Spleen (tissue), 11 donors: ENCODE measurements at regions not wholly inside any gene's neighbourhood (a gene's known extent, or its start where the extent isn't known, plus 50 kb on each side); places are given as distances from the start of the nearest gene placed in this dataset.
"Not testable (repeated sequence)": the region's sequence is repeated elsewhere in the genome, so short reads cannot be mapped to it uniquely, and the experiment has no call there.

Experiments used
- DNase-seq: peaks from one replicate; pipeline ENCODE4 v3.0.0-alpha.2; 2020
- H3K27ac ChIP-seq, 8 donors: fragments of 200-600 bp; sonication (generic) in 7 of 8; 1 replicate in 4 of 8; 2 replicates in 4 of 8; pipeline versions ENCODE4 v1.5.0 to v1.8.0; 2016 to 2021; ENCODE audit warnings: inconsistent platforms in 4 of 8, mild to moderate bottlenecking in 4 of 8, moderate library complexity in 1 of 8
- H3K27me3 ChIP-seq, 7 donors: fragments of 200-600 bp; sonication (generic) in 6 of 7; replicated peaks in 1 of 7; 1 replicate in 4 of 7; 2 replicates in 3 of 7; pipeline versions ENCODE4 v1.5.0 to v1.8.0; 2016 to 2021; ENCODE audit warnings: inconsistent platforms in 3 of 7, mild to moderate bottlenecking in 1 of 7
- H3K36me3 ChIP-seq, 6 donors: fragments of 200-600 bp; sonication (generic) in 5 of 6; 1 replicate in 4 of 6; 2 replicates in 2 of 6; pipeline versions ENCODE4 v1.5.0 to v1.8.0; 2016 to 2021; ENCODE audit warnings: inconsistent platforms in 2 of 6
- H3K4me1 ChIP-seq, 6 donors: fragments of 200-600 bp; sonication (generic) in 5 of 6; 1 replicate in 3 of 6; 2 replicates in 3 of 6; pipeline versions ENCODE4 v1.5.0 to v1.8.0; 2016 to 2021; ENCODE audit warnings: inconsistent platforms in 3 of 6
- H3K4me3 ChIP-seq, 8 donors: fragments of 200-600 bp; sonication (generic) in 7 of 8; 1 replicate in 4 of 8; 2 replicates in 4 of 8; pipeline versions ENCODE4 v1.5.0 to v1.8.0; 2016 to 2021; ENCODE audit warnings: inconsistent platforms in 4 of 8, mild to moderate bottlenecking in 4 of 8, moderate library complexity in 2 of 8
- H3K9me3 ChIP-seq, 8 donors: fragments of 200-600 bp; sonication (generic) in 7 of 8; 1 replicate in 4 of 8; 2 replicates in 4 of 8; pipeline versions ENCODE4 v1.5.0 to v1.8.0; 2016 to 2021; ENCODE audit warnings: inconsistent platforms in 4 of 8
- CTCF ChIP-seq, 11 experiments: fragments of 200-600 bp in 7 of 11; fragments of 450-650 bp in 4 of 11; sonication (generic) in 4 of 11; IDR thresholded peaks in 8 of 11; conservative IDR thresholded peaks in 3 of 11; 1 replicate in 7 of 11; 2 replicates in 4 of 11; pipeline versions ENCODE4 v1.4.0 to v1.8.0; 2016 to 2021; ENCODE audit warnings: antibody characterized with exemption in 11 of 11, inconsistent platforms in 4 of 11, mild to moderate bottlenecking in 1 of 11
- POLR2A ChIP-seq, 3 donors: fragments of 450-650 bp; IDR thresholded peaks; one replicate each; pipeline ENCODE4 v1.5.1; 2017; ENCODE audit warnings: antibody characterized with exemption in 3 of 3, mild to moderate bottlenecking in 1 of 3
- POLR2AphosphoS5 ChIP-seq, 3 donors: sonication (generic); formaldehyde crosslinking; IDR thresholded peaks; one replicate each; pipeline ENCODE4 v1.5.1; 2017; ENCODE audit warnings: antibody characterized with exemption in 3 of 3
- WGBS, 5 donors: extraction: QIAGEN DNeasy Blood & Tissue Kit in 3 of 5; methylation state at CpG; one replicate each; pipeline versions ENCODE4 v1.1.5 to v1.1.7; 2013 to 2018; 5-methylcytosine and 5-hydroxymethylcytosine counted together
- intact Hi-C: fragments of 100-400 bp; cut with DNase I; formaldehyde crosslinking; loops from one replicate; pipeline ENCODE4 v1.15.0; 2023; ENCODE audit warnings: low total_unique reads
- donor health status: healthy with polysubstance abuse.
- donor health status: DM: no; HTN: no; CAD: no; lungs with moderate emphysema.
- donor health status: DM: no; HTN: no; CAD: no.
- donor health status: Bipolar disorder and iron deficiency.
- donor health status: healthy.
- donor health status: DM: no; HTN: no; CAD: no.
- donor health status: DM: yes; HTN: yes; CAD: no.

- intact Hi-C loops, result no loop called here
- peaks cover 0 to 73% (median 8%) of the 10 kb centered on the region in 7 donors for H3K27me3 ChIP-seq
- WGBS, 5 donors, result 81 to 90% (median 85%) methylated on average over 3 to 14 of the region's 14 CpGs
These were observed 223.9 kb downstream of the ERMARD start for GRCh38 chr6:169975286-169975685.

GRCh38 chr6:169974663-169975062 is 223.2 kb downstream of the ERMARD start:
- no peak overlapping the region for H3K27ac ChIP-seq
- DNase-seq, result peak; percentile 37
- 83 to 91% (median 89%) methylated on average over 8 of the region's 8 CpGs for WGBS, 5 donors
- intact Hi-C loops, result no loop called here
- no peaks in the 10 kb centered on the region for H3K36me3 ChIP-seq
- no peak overlapping the region for H3K4me3 ChIP-seq
- no peaks in the 10 kb centered on the region for H3K4me1 ChIP-seq
- no peaks in the 10 kb centered on the region for H3K9me3 ChIP-seq
- TF ChIP-seq CTCF (IDR thresholded peaks at IDR 0.05 in 8 of 11, conservative IDR thresholded peaks at IDR 0.05 in 3 of 11), result no peak
- TF ChIP-seq POLR2A (IDR thresholded peaks at IDR 0.05), result no peak
- no peak for TF ChIP-seq POLR2AphosphoS5 (IDR thresholded peaks at IDR 0.05)
- H3K27me3 ChIP-seq, result peaks cover 0 to 73% (median 9%) of the 10 kb centered on the region in 7 donors

More at GRCh38 chr6:169975286-169975685, 223.9 kb downstream of the ERMARD start:
- Histone ChIP-seq H3K27ac (no peak overlapping the region), H3K9me3 (no peaks in the 10 kb centered on the region), H3K36me3 (no peaks in the 10 kb centered on the region), H3K4me3 (no peak overlapping the region), H3K4me1 (no peaks in the 10 kb centered on the region)
- no peak for TF ChIP-seq CTCF (IDR thresholded peaks at IDR 0.05 in 8 of 11, conservative IDR thresholded peaks at IDR 0.05 in 3 of 11)
- TF ChIP-seq POLR2AphosphoS5 (IDR thresholded peaks at IDR 0.05), result no peak
- no peak for TF ChIP-seq POLR2A (IDR thresholded peaks at IDR 0.05)
- DNase-seq, result peak; percentile 64

GRCh38 chr6:169973588-169974467 is 222.4 kb downstream of the ERMARD start:
- intact Hi-C loops, H3K4me1 ChIP-seq, H3K27ac ChIP-seq, H3K4me3 ChIP-seq, H3K36me3 ChIP-seq, H3K9me3 ChIP-seq: not testable (repeated sequence)
- peak; percentile 41 for DNase-seq
- H3K27me3 ChIP-seq, result peaks cover 0 to 70% (median 9%) of the 10 kb centered on the region in 7 donors
- WGBS, 5 donors, result 80 to 91% (median 88%) methylated on average over 15 to 21 of the region's 21 CpGs

GRCh38 chr6:169972736-169973135 is 221.3 kb downstream of the ERMARD start:
- intact Hi-C loops, result no loop called here
- Histone ChIP-seq H3K4me3 (no peak overlapping the region), H3K9me3 (no peaks in the 10 kb centered on the region), H3K4me1 (no peaks in the 10 kb centered on the region), H3K36me3 (no peaks in the 10 kb centered on the region), H3K27ac (no peak overlapping the region), H3K27me3 (peaks cover 0 to 59% (median 9%) of the 10 kb centered on the region in 7 donors)
- TF ChIP-seq CTCF (IDR thresholded peaks at IDR 0.05 in 8 of 11, conservative IDR thresholded peaks at IDR 0.05 in 3 of 11) (no peak), POLR2AphosphoS5 (IDR thresholded peaks at IDR 0.05) (no peak)
- 58 to 90% (median 80%) methylated on average over 2 of the region's 2 CpGs; no CpG with 5 or more reads in 1 of the 5 donors for WGBS, 5 donors
- DNase-seq, result peak; percentile 39
